Activated B cell treated with CpG ODN at 0.5 μM for 24 hours (primary cell): ENCODE measurements at regions not wholly inside any gene's neighbourhood (a gene's known extent, or its start where the extent isn't known, plus 50 kb on each side); places are given as distances from the start of the nearest gene placed in this dataset.

ENCODE experiments used
- ATAC-seq: fragments of 200-7000 bp; cut with Tn5 transposase; one replicate; pipeline ENCODE4 v1.10.0; 2021; ENCODE audit warnings: low read depth, mild to moderate bottlenecking, moderate library complexity
- CTCF ChIA-PET: fragments of 350-600 bp; sonication (Branson Sonifier 250); formaldehyde crosslinking; loops from one replicate; lab custom pipeline; 2021; ENCODE audit warnings: antibody characterized with exemption; lab: Charles Lee
- POLR2A ChIA-PET: fragments of 350-600 bp; sonication (Branson Sonifier 250); formaldehyde crosslinking; loops from one replicate; lab custom pipeline; 2021; ENCODE audit warnings: antibody characterized with exemption; lab: Charles Lee
- DNase-seq: peaks from one replicate; pipeline ENCODE4 v3.0.0; 2022
- H3K27ac Mint-ChIP-seq: one replicate; pipeline ENCODE4 v1.8.0; 2020; ENCODE audit warnings: mixed read lengths
- H3K27me3 Mint-ChIP-seq: one replicate; pipeline ENCODE4 v1.8.0; 2021; ENCODE audit warnings: mixed read lengths
- H3K36me3 Mint-ChIP-seq: one replicate; pipeline ENCODE4 v1.8.0; 2021; ENCODE audit warnings: low read depth, mixed read lengths
- H3K4me1 Mint-ChIP-seq: one replicate; pipeline ENCODE4 v1.8.0; 2021; ENCODE audit warnings: mixed read lengths
- H3K4me3 Mint-ChIP-seq: one replicate; pipeline ENCODE4 v1.8.0; 2020; ENCODE audit warnings: mild to moderate bottlenecking, mixed read lengths
- H3K9me3 Mint-ChIP-seq: one replicate; pipeline ENCODE4 v1.8.0; 2020; ENCODE audit warnings: mixed read lengths
- intact Hi-C: fragments of 100-400 bp; cut with micrococcal nuclease; formaldehyde crosslinking; loops from one replicate; pipeline ENCODE4 v1.15.1; 2024
- TF ChIP-seq, protein P1 (sequence below): fragments of 200-600 bp; IDR thresholded peaks from one replicate; pipeline ENCODE4 v1.8.0; 2022; ENCODE audit warnings: antibody characterized with exemption, mild to moderate bottlenecking

- DNase-seq (no peak), ATAC-seq (no peak)
- no peak overlapping the region for H3K4me3 Mint-ChIP-seq
- CTCF ChIA-PET, result no interaction called here
- H3K27ac Mint-ChIP-seq, result no peak overlapping the region
- no peaks in the 10 kb centered on the region for H3K36me3 Mint-ChIP-seq
- POLR2A ChIA-PET, result no interaction called here
- TF ChIP-seq, protein P1, sequence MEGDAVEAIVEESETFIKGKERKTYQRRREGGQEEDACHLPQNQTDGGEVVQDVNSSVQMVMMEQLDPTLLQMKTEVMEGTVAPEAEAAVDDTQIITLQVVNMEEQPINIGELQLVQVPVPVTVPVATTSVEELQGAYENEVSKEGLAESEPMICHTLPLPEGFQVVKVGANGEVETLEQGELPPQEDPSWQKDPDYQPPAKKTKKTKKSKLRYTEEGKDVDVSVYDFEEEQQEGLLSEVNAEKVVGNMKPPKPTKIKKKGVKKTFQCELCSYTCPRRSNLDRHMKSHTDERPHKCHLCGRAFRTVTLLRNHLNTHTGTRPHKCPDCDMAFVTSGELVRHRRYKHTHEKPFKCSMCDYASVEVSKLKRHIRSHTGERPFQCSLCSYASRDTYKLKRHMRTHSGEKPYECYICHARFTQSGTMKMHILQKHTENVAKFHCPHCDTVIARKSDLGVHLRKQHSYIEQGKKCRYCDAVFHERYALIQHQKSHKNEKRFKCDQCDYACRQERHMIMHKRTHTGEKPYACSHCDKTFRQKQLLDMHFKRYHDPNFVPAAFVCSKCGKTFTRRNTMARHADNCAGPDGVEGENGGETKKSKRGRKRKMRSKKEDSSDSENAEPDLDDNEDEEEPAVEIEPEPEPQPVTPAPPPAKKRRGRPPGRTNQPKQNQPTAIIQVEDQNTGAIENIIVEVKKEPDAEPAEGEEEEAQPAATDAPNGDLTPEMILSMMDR, result no peak
- H3K4me1 Mint-ChIP-seq, result no peaks in the 10 kb centered on the region
- H3K27me3 Mint-ChIP-seq, result no peaks in the 10 kb centered on the region
- H3K9me3 Mint-ChIP-seq, result no peaks in the 10 kb centered on the region
- intact Hi-C loops, result no loop called here
Measured at GRCh38 chr1:238088560-238089290, 198.0 kb upstream of the ZP4 start.

- ATAC-seq (no peak), DNase-seq (no peak)
- Mint-ChIP-seq H3K4me3 (no peak overlapping the region), H3K4me1 (no peaks in the 10 kb centered on the region), H3K27me3 (no peaks in the 10 kb centered on the region), H3K27ac (no peak overlapping the region), H3K36me3 (no peaks in the 10 kb centered on the region), H3K9me3 (peaks cover 8% of the 10 kb centered on the region)
- TF ChIP-seq, protein P1, result no peak
- intact Hi-C loops, result no loop called here
- ChIA-PET CTCF (no interaction called here), POLR2A (no interaction called here)
Measured at GRCh38 chr1:238073991-238074390, 183.3 kb upstream of the ZP4 start.

DNA sequence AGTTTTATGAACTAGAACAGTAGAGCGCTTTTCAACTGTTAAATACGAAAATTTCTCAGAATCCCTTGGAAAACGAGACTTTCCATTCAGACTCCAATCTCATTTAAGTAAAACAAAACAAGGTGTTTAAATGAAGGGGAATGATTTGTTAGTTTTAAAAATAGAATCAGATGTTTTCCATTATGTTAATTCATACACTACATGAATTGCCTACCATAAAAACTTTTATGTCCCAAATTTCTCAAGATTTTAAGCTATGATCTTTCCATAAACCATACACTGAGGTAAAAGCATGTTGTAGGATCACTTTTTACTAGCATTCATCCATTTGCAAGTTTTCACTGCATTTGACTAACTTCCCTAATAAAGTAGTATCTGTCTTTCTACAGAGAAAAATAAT, 180.3 kb upstream of the ZP4 start:
- CTCF ChIA-PET, result no interaction called here

DNA sequence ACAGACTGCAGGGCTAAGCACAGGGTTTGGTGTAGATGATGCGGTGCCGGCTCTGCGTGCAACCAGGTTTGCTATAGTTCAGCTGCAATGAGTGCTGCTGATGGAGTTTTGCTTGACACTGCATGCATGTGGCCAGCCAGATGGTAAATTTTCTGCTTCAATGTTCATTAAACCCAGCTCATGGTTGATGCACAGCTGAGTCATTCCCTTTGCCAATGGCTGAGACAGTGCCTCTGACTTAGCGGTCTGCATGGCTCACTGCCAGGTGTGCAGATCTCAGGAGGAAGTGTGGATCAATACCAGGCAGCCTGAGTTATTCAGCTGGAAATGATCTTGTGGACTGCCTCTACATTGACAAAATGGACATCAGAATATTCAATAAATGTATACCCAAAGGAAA, 172.7 kb upstream of the ZP4 start:
- Mint-ChIP-seq H3K27ac (no peak overlapping the region), H3K9me3 (no peaks in the 10 kb centered on the region), H3K4me3 (no peak overlapping the region), H3K4me1 (no peaks in the 10 kb centered on the region), H3K27me3 (no peaks in the 10 kb centered on the region), H3K36me3 (no peaks in the 10 kb centered on the region)
- DNase-seq (no peak), ATAC-seq (no peak)
- intact Hi-C loops, result no loop called here
- TF ChIP-seq, protein P1, result no peak
- CTCF ChIA-PET, result no interaction called here
- POLR2A ChIA-PET, result no interaction called here

More for the DNA sequence above, 180.3 kb upstream of the ZP4 start:
- TF ChIP-seq, protein P1, result no peak
- no peak overlapping the region for H3K4me3 Mint-ChIP-seq
- H3K9me3 Mint-ChIP-seq, result peaks cover 2% of the 10 kb centered on the region
- no peaks in the 10 kb centered on the region for H3K4me1 Mint-ChIP-seq
- POLR2A ChIA-PET, result no interaction called here
- intact Hi-C loops, result no loop called here
- no peak overlapping the region for H3K27ac Mint-ChIP-seq
- no peaks in the 10 kb centered on the region for H3K27me3 Mint-ChIP-seq
- DNase-seq (no peak), ATAC-seq (no peak)
- H3K36me3 Mint-ChIP-seq, result no peaks in the 10 kb centered on the region

- peaks cover 2% of the 10 kb centered on the region for H3K9me3 Mint-ChIP-seq
- TF ChIP-seq, protein P1, result no peak
- POLR2A ChIA-PET, result no interaction called here
- H3K27ac Mint-ChIP-seq, result no peak overlapping the region
- H3K27me3 Mint-ChIP-seq, result no peaks in the 10 kb centered on the region
- DNase-seq (no peak), ATAC-seq (no peak)
- CTCF ChIA-PET, result no interaction called here
- H3K4me1 Mint-ChIP-seq, result no peaks in the 10 kb centered on the region
- no peak overlapping the region for H3K4me3 Mint-ChIP-seq
- no peaks in the 10 kb centered on the region for H3K36me3 Mint-ChIP-seq
- intact Hi-C loops, result no loop called here
Measured at GRCh38 chr1:238061967-238062613, 171.4 kb upstream of the ZP4 start.
